AG04449 (cell line): ENCODE measurements at regions not wholly inside any gene's neighbourhood (a gene's known extent, or its start where the extent isn't known, plus 50 kb on each side); places are given as distances from the start of the nearest gene placed in this dataset.
A peak's percentile ranks its signal among the peaks of the same experiment; 100 is the strongest.

ENCODE experiments used
- CTCF ChIA-PET: fragments of 350-600 bp; formaldehyde crosslinking; extraction: SDS; loops from one replicate; lab custom pipeline; 2021; ENCODE audit warnings: antibody characterized with exemption; lab: Yijun Ruan, JAX
- POLR2A ChIA-PET: fragments of 400-600, 350-600 bp; formaldehyde crosslinking; extraction: SDS; loops from one replicate; lab custom pipeline; 2020; ENCODE audit warnings: antibody characterized with exemption, inconsistent platforms; lab: Yijun Ruan, JAX
- DNase-seq: peaks from one replicate; pipeline ENCODE4 v3.0.0-alpha.2; 2010; ENCODE audit warnings: low read depth, low spot score
- H3K4me3 ChIP-seq: 2 replicates; pipeline ENCODE4 v1.5.1; 2011; ENCODE audit warnings: low read depth, mild to moderate bottlenecking, control low read depth, low read length
- CTCF ChIP-seq: IDR thresholded peaks from one replicate; pipeline ENCODE4 v1.5.1; 2011; ENCODE audit warnings: mild to moderate bottlenecking, moderate library complexity, low read length, control low read depth, inconsistent platforms; ENCODE audit not compliant: insufficient read depth; ENCODE audit errors: missing control alignments

- no peak for DNase-seq
- ChIA-PET CTCF (no interaction called here), POLR2A (no interaction called here)
- no peak overlapping the region for H3K4me3 ChIP-seq
- no peak for TF ChIP-seq CTCF
These were observed 106.0 kb upstream of the SFSWAP start for GRCh38 chr12:131604859-131605258.

- no peak for TF ChIP-seq CTCF
- CTCF ChIA-PET = no interaction called here
- POLR2A ChIA-PET = no interaction called here
- no peak for DNase-seq
- H3K4me3 ChIP-seq = no peak overlapping the region
These were observed 105.5 kb upstream of the SFSWAP start for GRCh38 chr12:131605304-131605829.

GRCh38 chr12:131606218-131606901 is 104.5 kb upstream of the SFSWAP start:
- no peak for TF ChIP-seq CTCF
- ChIA-PET CTCF (no interaction called here), POLR2A (no interaction called here)
- DNase-seq = no peak
- H3K4me3 ChIP-seq = no peak overlapping the region

- POLR2A ChIA-PET = no interaction called here
- H3K4me3 ChIP-seq = no peak overlapping the region
- CTCF ChIA-PET = interaction anchor here (3.0 kb wide), 1 partner anchor 222 kb away, joined by 9 read pairs; no protein-coding TSS in a partner anchor
- no peak for TF ChIP-seq CTCF
- DNase-seq = no peak
These were observed 103.0 kb upstream of the SFSWAP start for GRCh38 chr12:131607658-131608447.

- peak; percentile 87 for TF ChIP-seq CTCF
- H3K4me3 ChIP-seq = no peak overlapping the region
- ChIA-PET CTCF (interaction anchor here (3.0 kb wide), 1 partner anchor 221 kb away, joined by 9 read pairs; no protein-coding TSS in a partner anchor), POLR2A (no interaction called here)
- DNase-seq = no peak
These were observed 101.9 kb upstream of the SFSWAP start for GRCh38 chr12:131608740-131609690.
